ENCODE measurements at regions not wholly inside any gene's neighbourhood (a gene's known extent, or its start where the extent isn't known, plus 50 kb on each side); places are given as distances from the start of the nearest gene placed in this dataset.

DNA sequence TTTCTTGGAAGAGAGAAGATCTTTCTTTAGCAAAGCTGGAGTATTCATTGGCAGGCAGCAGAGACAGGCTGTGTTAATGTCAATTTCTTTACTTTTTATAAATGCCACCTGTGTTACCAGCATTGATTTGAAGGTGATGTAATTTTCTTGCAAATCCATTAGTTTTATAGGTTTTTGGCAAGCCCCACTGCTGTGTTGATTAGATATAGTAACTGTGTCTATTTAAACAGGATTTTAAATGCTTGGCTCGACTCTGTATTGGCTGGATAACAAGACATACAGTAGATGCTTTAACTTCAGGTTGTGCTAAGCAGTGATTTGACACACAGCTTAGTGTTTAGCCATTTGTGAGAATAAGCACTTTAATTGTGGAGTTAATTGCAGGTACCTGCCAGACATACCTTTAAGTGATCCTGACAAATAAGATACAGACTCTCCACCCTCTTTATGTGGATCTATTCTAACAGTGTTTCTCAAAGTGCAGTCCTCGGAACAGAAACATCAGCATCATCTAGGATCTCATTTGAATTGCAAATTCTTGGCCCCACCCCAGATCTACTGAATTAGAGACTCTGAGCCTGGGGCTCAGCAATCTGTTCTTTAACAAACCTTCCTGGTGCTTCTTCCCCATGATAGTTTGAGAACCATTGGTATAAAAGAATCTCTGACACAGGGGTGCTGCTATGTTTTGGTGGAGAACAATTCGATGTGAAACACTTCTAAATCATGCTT lies 397.5 kb downstream of the HDGFL1 start:
- TF ChIP-seq, protein P1, sequence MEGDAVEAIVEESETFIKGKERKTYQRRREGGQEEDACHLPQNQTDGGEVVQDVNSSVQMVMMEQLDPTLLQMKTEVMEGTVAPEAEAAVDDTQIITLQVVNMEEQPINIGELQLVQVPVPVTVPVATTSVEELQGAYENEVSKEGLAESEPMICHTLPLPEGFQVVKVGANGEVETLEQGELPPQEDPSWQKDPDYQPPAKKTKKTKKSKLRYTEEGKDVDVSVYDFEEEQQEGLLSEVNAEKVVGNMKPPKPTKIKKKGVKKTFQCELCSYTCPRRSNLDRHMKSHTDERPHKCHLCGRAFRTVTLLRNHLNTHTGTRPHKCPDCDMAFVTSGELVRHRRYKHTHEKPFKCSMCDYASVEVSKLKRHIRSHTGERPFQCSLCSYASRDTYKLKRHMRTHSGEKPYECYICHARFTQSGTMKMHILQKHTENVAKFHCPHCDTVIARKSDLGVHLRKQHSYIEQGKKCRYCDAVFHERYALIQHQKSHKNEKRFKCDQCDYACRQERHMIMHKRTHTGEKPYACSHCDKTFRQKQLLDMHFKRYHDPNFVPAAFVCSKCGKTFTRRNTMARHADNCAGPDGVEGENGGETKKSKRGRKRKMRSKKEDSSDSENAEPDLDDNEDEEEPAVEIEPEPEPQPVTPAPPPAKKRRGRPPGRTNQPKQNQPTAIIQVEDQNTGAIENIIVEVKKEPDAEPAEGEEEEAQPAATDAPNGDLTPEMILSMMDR (conservative IDR thresholded peaks at IDR 0.05) = no peak
- TF ChIP-seq ZFX (IDR thresholded peaks at IDR 0.05) = no peak
